CD4-positive, alpha-beta T cell (primary cell): ENCODE measurements at regions not wholly inside any gene's neighbourhood (a gene's known extent, or its start where the extent isn't known, plus 50 kb on each side); places are given as distances from the start of the nearest gene placed in this dataset.

Source experiments
- ATAC-seq: fragments of 200-7000 bp; cut with Tn5 transposase; one replicate; pipeline ENCODE4 v1.10.0; 2022; ENCODE audit warnings: mild to moderate bottlenecking; ENCODE audit not compliant: poor library complexity
- CTCF ChIA-PET: fragments of 350-600 bp; sonication (Branson Sonifier 250); formaldehyde crosslinking; loops from one replicate; lab custom pipeline; 2021; ENCODE audit warnings: antibody characterized with exemption, inconsistent platforms; lab: Charles Lee
- POLR2A ChIA-PET: fragments of 350-600 bp; sonication (Branson Sonifier 250); formaldehyde crosslinking; loops from one replicate; lab custom pipeline; 2021; ENCODE audit warnings: antibody characterized with exemption, inconsistent platforms; lab: Charles Lee
- DNase-seq, 14 experiments: peaks; one replicate each; pipeline ENCODE4 v3.0.0-alpha.2; 2013 to 2020; ENCODE audit warnings: mixed read lengths in 2 of 14
- H3K27ac ChIP-seq, 2 donors: one replicate each; pipeline versions ENCODE4 v1.5.1 to v1.7.0; 2013; ENCODE audit warnings: low read length in 2 of 2, low read depth in 1 of 2, mild to moderate bottlenecking in 1 of 2
- H3K27me3 ChIP-seq, 2 experiments: 1 replicate in 1 of 2; 2 replicates in 1 of 2; pipeline versions ENCODE4 v1.6.1 to v1.7.0; 2013; ENCODE audit warnings: low read length in 2 of 2, control low read depth in 1 of 2, mild to moderate bottlenecking in 1 of 2, moderate library complexity in 1 of 2; ENCODE audit not compliant: insufficient read depth in 2 of 2, control insufficient read depth in 1 of 2
- H3K36me3 ChIP-seq: one replicate; pipeline ENCODE4 v1.6.1; 2013; ENCODE audit warnings: low read length, control low read depth; ENCODE audit not compliant: insufficient read depth
- H3K4me1 ChIP-seq: one replicate; pipeline ENCODE4 v1.6.1; 2013; ENCODE audit warnings: low read length, control low read depth; ENCODE audit not compliant: insufficient read depth
- H3K4me3 ChIP-seq: one replicate; pipeline ENCODE4 v1.5.1; 2013; ENCODE audit warnings: mild to moderate bottlenecking, low read length, moderate library complexity
- H3K9me3 ChIP-seq, 2 experiments: 1 replicate in 1 of 2; 2 replicates in 1 of 2; pipeline versions ENCODE4 v1.6.1 to v1.7.0; 2013; ENCODE audit warnings: low read length in 2 of 2, mild to moderate bottlenecking in 2 of 2, control low read depth in 1 of 2, moderate library complexity in 1 of 2; ENCODE audit not compliant: control insufficient read depth in 1 of 2, insufficient read depth in 1 of 2
- H3K27ac Mint-ChIP-seq: one replicate; pipeline ENCODE4 v1.8.0; 2020; ENCODE audit warnings: mixed read lengths
- H3K27me3 Mint-ChIP-seq: one replicate; pipeline ENCODE4 v1.8.0; 2021; ENCODE audit warnings: mixed read lengths
- H3K36me3 Mint-ChIP-seq: one replicate; pipeline ENCODE4 v1.8.0; 2021; ENCODE audit warnings: low read depth, mixed read lengths
- H3K4me1 Mint-ChIP-seq: one replicate; pipeline ENCODE4 v1.8.0; 2021; ENCODE audit warnings: low read depth, mixed read lengths
- H3K4me3 Mint-ChIP-seq: one replicate; pipeline ENCODE4 v1.8.0; 2020; ENCODE audit warnings: mild to moderate bottlenecking, mixed read lengths
- H3K9me3 Mint-ChIP-seq: one replicate; pipeline ENCODE4 v1.8.0; 2020; ENCODE audit warnings: mixed read lengths
- intact Hi-C, 2 experiments: fragments of 100-400 bp; cut with DNase I in 1 of 2; cut with micrococcal nuclease in 1 of 2; formaldehyde crosslinking; loops; one replicate each; pipeline versions ENCODE4 v1.15.1 to v1.9.0; 2023 to 2025; cut with DNase I, micrococcal nuclease
- TF ChIP-seq, protein P1 (sequence below): fragments of 200-600 bp; IDR thresholded peaks from one replicate; pipeline ENCODE4 v1.8.0; 2022; ENCODE audit warnings: antibody characterized with exemption, mild to moderate bottlenecking

DNA sequence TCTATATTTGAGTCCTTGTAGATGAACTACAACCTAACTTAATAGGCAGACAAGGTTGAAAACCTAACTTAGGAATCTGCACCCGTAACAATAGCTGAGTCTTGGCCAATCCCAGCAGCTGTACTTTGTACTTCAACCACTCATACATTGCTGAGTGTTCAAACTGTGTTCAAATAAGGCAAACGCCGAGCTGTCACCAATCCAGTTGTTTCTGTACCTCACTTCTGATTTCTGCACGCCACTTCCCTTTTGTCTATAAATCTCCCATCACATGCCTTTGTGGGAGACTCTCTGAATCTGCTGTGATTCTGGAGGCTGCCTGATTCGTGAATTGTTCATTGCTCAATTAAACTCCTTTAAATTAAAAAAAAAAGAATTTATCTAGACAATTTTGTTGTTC, 167.8 kb upstream of the TUT7 start:
- TF ChIP-seq, protein P1, sequence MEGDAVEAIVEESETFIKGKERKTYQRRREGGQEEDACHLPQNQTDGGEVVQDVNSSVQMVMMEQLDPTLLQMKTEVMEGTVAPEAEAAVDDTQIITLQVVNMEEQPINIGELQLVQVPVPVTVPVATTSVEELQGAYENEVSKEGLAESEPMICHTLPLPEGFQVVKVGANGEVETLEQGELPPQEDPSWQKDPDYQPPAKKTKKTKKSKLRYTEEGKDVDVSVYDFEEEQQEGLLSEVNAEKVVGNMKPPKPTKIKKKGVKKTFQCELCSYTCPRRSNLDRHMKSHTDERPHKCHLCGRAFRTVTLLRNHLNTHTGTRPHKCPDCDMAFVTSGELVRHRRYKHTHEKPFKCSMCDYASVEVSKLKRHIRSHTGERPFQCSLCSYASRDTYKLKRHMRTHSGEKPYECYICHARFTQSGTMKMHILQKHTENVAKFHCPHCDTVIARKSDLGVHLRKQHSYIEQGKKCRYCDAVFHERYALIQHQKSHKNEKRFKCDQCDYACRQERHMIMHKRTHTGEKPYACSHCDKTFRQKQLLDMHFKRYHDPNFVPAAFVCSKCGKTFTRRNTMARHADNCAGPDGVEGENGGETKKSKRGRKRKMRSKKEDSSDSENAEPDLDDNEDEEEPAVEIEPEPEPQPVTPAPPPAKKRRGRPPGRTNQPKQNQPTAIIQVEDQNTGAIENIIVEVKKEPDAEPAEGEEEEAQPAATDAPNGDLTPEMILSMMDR: no peak
- no peak overlapping the region for H3K4me3 Mint-ChIP-seq
- no peaks in the 10 kb centered on the region for H3K4me1 Mint-ChIP-seq
- Histone ChIP-seq H3K27me3 (peaks cover 2% of the 10 kb centered on the region in 2 experiments), H3K9me3 (no peaks in the 10 kb centered on the region), H3K27ac (no peak overlapping the region), H3K36me3 (no peaks in the 10 kb centered on the region), H3K4me1 (no peaks in the 10 kb centered on the region), H3K4me3 (no peak overlapping the region)
- CTCF ChIA-PET: no interaction called here
- no peak for DNase-seq
- intact Hi-C loops: no loop called here
- H3K27ac Mint-ChIP-seq: no peak overlapping the region
- H3K9me3 Mint-ChIP-seq: no peaks in the 10 kb centered on the region
- peaks cover 16% of the 10 kb centered on the region for H3K27me3 Mint-ChIP-seq
- no peak for ATAC-seq
- POLR2A ChIA-PET: no interaction called here
- no peaks in the 10 kb centered on the region for H3K36me3 Mint-ChIP-seq

DNA sequence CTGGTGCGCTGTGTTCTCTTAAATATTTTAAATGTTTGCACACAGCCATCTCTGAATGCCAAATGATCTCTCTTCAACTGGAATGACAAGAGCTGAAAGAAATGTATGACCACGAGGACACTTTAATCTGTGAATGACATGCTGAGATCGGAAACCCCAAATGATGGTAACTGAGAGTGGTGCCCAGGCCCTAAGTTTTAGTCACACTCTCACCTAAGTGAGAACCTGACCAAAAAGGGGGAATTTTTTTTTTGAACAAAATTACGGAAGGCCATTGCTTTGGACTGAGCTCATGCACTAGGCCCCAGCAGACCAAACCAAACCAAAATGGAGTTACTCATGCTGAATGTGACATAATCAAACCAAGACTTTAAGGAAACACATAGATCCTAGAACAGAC, 167.1 kb upstream of the TUT7 start:
- ChIA-PET POLR2A (no interaction called here), CTCF (no interaction called here)
- Histone ChIP-seq H3K4me1 (no peaks in the 10 kb centered on the region), H3K9me3 (peaks cover 0 to 4% of the 10 kb centered on the region in 2 experiments), H3K27ac (no peak overlapping the region), H3K4me3 (no peak overlapping the region), H3K36me3 (no peaks in the 10 kb centered on the region), H3K27me3 (peaks cover 0 to 1% of the 10 kb centered on the region in 2 experiments)
- Mint-ChIP-seq H3K27ac (no peak overlapping the region), H3K36me3 (no peaks in the 10 kb centered on the region), H3K4me3 (no peak overlapping the region), H3K9me3 (no peaks in the 10 kb centered on the region), H3K4me1 (no peaks in the 10 kb centered on the region), H3K27me3 (peaks cover 11% of the 10 kb centered on the region)
- TF ChIP-seq, protein P1: no peak
- DNase-seq (no peak), ATAC-seq (no peak)
- intact Hi-C loops: no loop called here

DNA sequence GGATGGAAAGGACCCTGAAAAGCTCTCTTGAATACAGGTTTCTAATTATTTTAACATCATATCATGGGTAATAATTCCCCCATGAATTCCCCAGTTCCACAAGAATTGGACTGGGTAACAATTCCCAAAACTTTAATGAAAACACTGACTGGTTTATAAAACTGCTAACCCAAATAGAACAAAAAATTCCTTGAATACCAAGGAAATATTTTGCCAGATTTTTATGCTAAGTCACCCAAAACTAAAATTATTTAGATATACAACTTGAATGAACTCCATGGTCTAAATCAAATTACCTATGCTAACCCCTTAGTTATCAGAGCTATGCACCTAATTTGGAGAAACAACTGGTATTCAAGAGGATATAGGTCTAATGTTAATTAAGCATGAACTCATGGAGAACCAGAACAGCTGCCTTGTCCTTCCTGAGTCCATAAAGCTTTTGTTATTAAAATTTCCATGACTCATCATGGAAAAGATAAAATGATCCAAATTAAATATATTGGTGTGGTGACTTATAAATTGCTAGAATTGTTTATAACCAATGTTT, 164.9 kb upstream of the TUT7 start:
- CTCF ChIA-PET: no interaction called here
- intact Hi-C loops: no loop called here
- no peak for ATAC-seq
- H3K27ac Mint-ChIP-seq: no peak overlapping the region
- H3K36me3 ChIP-seq: no peaks in the 10 kb centered on the region
- H3K9me3 Mint-ChIP-seq: no peaks in the 10 kb centered on the region
- TF ChIP-seq, protein P1: no peak
- H3K4me1 ChIP-seq: no peaks in the 10 kb centered on the region
- no peaks in the 10 kb centered on the region for H3K27me3 ChIP-seq
- peaks cover 3% of the 10 kb centered on the region for H3K27me3 Mint-ChIP-seq
- peaks cover 0 to 4% of the 10 kb centered on the region in 2 experiments for H3K9me3 ChIP-seq
- no peaks in the 10 kb centered on the region for H3K4me1 Mint-ChIP-seq
- no peak overlapping the region for H3K4me3 Mint-ChIP-seq
- no peaks in the 10 kb centered on the region for H3K36me3 Mint-ChIP-seq
- no peak overlapping the region for H3K27ac ChIP-seq
- H3K4me3 ChIP-seq: no peak overlapping the region
- POLR2A ChIA-PET: interaction anchor here (0.6 kb wide), 1 partner anchor 649 kb away, joined by 3 read pairs; no protein-coding TSS in a partner anchor
- DNase-seq: no peak
